ENCODE measurements at regions not wholly inside any gene's neighbourhood (a gene's known extent, or its start where the extent isn't known, plus 50 kb on each side); places are given as distances from the start of the nearest gene placed in this dataset.
"Not testable (repeated sequence)": the region's sequence is repeated elsewhere in the genome, so short reads cannot be mapped to it uniquely, and the experiment has no call there.

GRCh38 chr10:25820472-25820871 is 113.6 kb upstream of the MYO3A start:
- no peaks in the 10 kb centered on the region for H3K36me3 ChIP-seq (ENCODE audit: insufficient read depth, low read length)
- H3K27me3 ChIP-seq (ENCODE audit: insufficient read depth, low read length), result no peaks in the 10 kb centered on the region
- peak overlapping the region; percentile 57 for H2AFZ ChIP-seq (ENCODE audit: low read depth, low read length)
- H3K4me3 ChIP-seq (ENCODE audit: low read length), result no peak overlapping the region
- no peaks in the 10 kb centered on the region for H3K9me3 ChIP-seq (ENCODE audit: low read length)
- H3K4me1 ChIP-seq (ENCODE audit: insufficient read depth, low read length), result peaks cover 44% of the 10 kb centered on the region

GRCh38 chr10:25820874-25821273 is 113.2 kb upstream of the MYO3A start:
- H3K27me3 ChIP-seq (ENCODE audit: insufficient read depth, low read length), result no peaks in the 10 kb centered on the region
- no peaks in the 10 kb centered on the region for H3K36me3 ChIP-seq (ENCODE audit: insufficient read depth, low read length)
- H2AFZ ChIP-seq (ENCODE audit: low read depth, low read length), result peak overlapping the region; percentile 57
- H3K4me3 ChIP-seq (ENCODE audit: low read length), result no peak overlapping the region
- H3K4me1 ChIP-seq (ENCODE audit: insufficient read depth, low read length), result peaks cover 40% of the 10 kb centered on the region
- H3K9me3 ChIP-seq (ENCODE audit: low read length), result no peaks in the 10 kb centered on the region

- Histone ChIP-seq H3K36me3 (ENCODE audit: insufficient read depth, low read length) (no peaks in the 10 kb centered on the region), H3K9me3 (ENCODE audit: low read length) (no peaks in the 10 kb centered on the region), H2AFZ (ENCODE audit: low read depth, low read length) (no peak overlapping the region), H3K4me1 (ENCODE audit: insufficient read depth, low read length) (peaks cover 10% of the 10 kb centered on the region), H3K27me3 (ENCODE audit: insufficient read depth, low read length) (no peaks in the 10 kb centered on the region), H3K4me3 (ENCODE audit: low read length) (no peak overlapping the region)
These were observed 110.0 kb upstream of the MYO3A start for GRCh38 chr10:25824050-25824449.

- no peak overlapping the region for H3K4me3 ChIP-seq (ENCODE audit: low read length)
- H3K27me3 ChIP-seq (ENCODE audit: insufficient read depth, low read length), result no peaks in the 10 kb centered on the region
- H3K9me3 ChIP-seq (ENCODE audit: low read length), result no peaks in the 10 kb centered on the region
- H3K4me1 ChIP-seq (ENCODE audit: insufficient read depth, low read length), result peaks cover 20% of the 10 kb centered on the region
- peak overlapping the region; percentile 29 for H2AFZ ChIP-seq (ENCODE audit: low read depth, low read length)
- no peaks in the 10 kb centered on the region for H3K36me3 ChIP-seq (ENCODE audit: insufficient read depth, low read length)
These were observed 105.6 kb upstream of the MYO3A start for GRCh38 chr10:25828475-25828874.

GRCh38 chr10:25831080-25831479 is 102.9 kb upstream of the MYO3A start:
- H3K36me3 ChIP-seq (ENCODE audit: insufficient read depth, low read length), result no peaks in the 10 kb centered on the region
- H2AFZ ChIP-seq (ENCODE audit: low read depth, low read length), result no peak overlapping the region

GRCh38 chr10:25839683-25840082 is 94.3 kb upstream of the MYO3A start:
- Histone ChIP-seq H2AFZ (ENCODE audit: low read depth, low read length) (no peak overlapping the region), H3K4me3 (ENCODE audit: low read length) (no peak overlapping the region)

More at GRCh38 chr10:25831080-25831479, 102.9 kb upstream of the MYO3A start:
- H3K9me3 ChIP-seq (ENCODE audit: low read length), result no peaks in the 10 kb centered on the region
- H3K27me3 ChIP-seq (ENCODE audit: insufficient read depth, low read length), result no peaks in the 10 kb centered on the region
- no peak overlapping the region for H3K4me3 ChIP-seq (ENCODE audit: low read length)
- H3K4me1 ChIP-seq (ENCODE audit: insufficient read depth, low read length), result peaks cover 20% of the 10 kb centered on the region

GRCh38 chr10:25840875-25841274 is 93.2 kb upstream of the MYO3A start:
- not testable (repeated sequence) for H3K9me3 ChIP-seq (ENCODE audit: low read length); H3K27me3 ChIP-seq (ENCODE audit: insufficient read depth, low read length); H3K36me3 ChIP-seq (ENCODE audit: insufficient read depth, low read length); H2AFZ ChIP-seq (ENCODE audit: low read depth, low read length); H3K4me1 ChIP-seq (ENCODE audit: insufficient read depth, low read length); H3K4me3 ChIP-seq (ENCODE audit: low read length)

More at GRCh38 chr10:25839683-25840082, 94.3 kb upstream of the MYO3A start:
- no peaks in the 10 kb centered on the region for H3K4me1 ChIP-seq (ENCODE audit: insufficient read depth, low read length)
- no peaks in the 10 kb centered on the region for H3K36me3 ChIP-seq (ENCODE audit: insufficient read depth, low read length)
- no peaks in the 10 kb centered on the region for H3K9me3 ChIP-seq (ENCODE audit: low read length)
- no peaks in the 10 kb centered on the region for H3K27me3 ChIP-seq (ENCODE audit: insufficient read depth, low read length)

GRCh38 chr10:25842146-25842545 is 91.9 kb upstream of the MYO3A start:
- Histone ChIP-seq H3K4me1 (ENCODE audit: insufficient read depth, low read length) (no peaks in the 10 kb centered on the region), H3K27me3 (ENCODE audit: insufficient read depth, low read length) (no peaks in the 10 kb centered on the region), H2AFZ (ENCODE audit: low read depth, low read length) (no peak overlapping the region), H3K4me3 (ENCODE audit: low read length) (no peak overlapping the region), H3K36me3 (ENCODE audit: insufficient read depth, low read length) (no peaks in the 10 kb centered on the region), H3K9me3 (ENCODE audit: low read length) (no peaks in the 10 kb centered on the region)

- Histone ChIP-seq H3K36me3 (ENCODE audit: insufficient read depth, low read length) (no peaks in the 10 kb centered on the region), H3K9me3 (ENCODE audit: low read length) (peaks cover 2% of the 10 kb centered on the region), H3K27me3 (ENCODE audit: insufficient read depth, low read length) (no peaks in the 10 kb centered on the region), H3K4me1 (ENCODE audit: insufficient read depth, low read length) (no peaks in the 10 kb centered on the region), H3K4me3 (ENCODE audit: low read length) (no peak overlapping the region), H2AFZ (ENCODE audit: low read depth, low read length) (no peak overlapping the region)
These were observed 90.4 kb upstream of the MYO3A start for GRCh38 chr10:25843551-25844170.

- H3K36me3 ChIP-seq (ENCODE audit: insufficient read depth, low read length); H3K27me3 ChIP-seq (ENCODE audit: insufficient read depth, low read length); H3K9me3 ChIP-seq (ENCODE audit: low read length); H2AFZ ChIP-seq (ENCODE audit: low read depth, low read length); H3K4me3 ChIP-seq (ENCODE audit: low read length); H3K4me1 ChIP-seq (ENCODE audit: insufficient read depth, low read length): not testable (repeated sequence)
These were observed 89.3 kb upstream of the MYO3A start for GRCh38 chr10:25844716-25845115.

GRCh38 chr10:25849268-25849667 is 84.8 kb upstream of the MYO3A start:
- Histone ChIP-seq H3K36me3 (ENCODE audit: insufficient read depth, low read length) (no peaks in the 10 kb centered on the region), H3K9me3 (ENCODE audit: low read length) (peaks cover 2% of the 10 kb centered on the region), H3K27me3 (ENCODE audit: insufficient read depth, low read length) (no peaks in the 10 kb centered on the region), H2AFZ (ENCODE audit: low read depth, low read length) (no peak overlapping the region), H3K4me3 (ENCODE audit: low read length) (no peak overlapping the region), H3K4me1 (ENCODE audit: insufficient read depth, low read length) (peaks cover 13% of the 10 kb centered on the region)

GRCh38 chr10:25849988-25850387 is 84.0 kb upstream of the MYO3A start:
- Histone ChIP-seq H3K4me3 (ENCODE audit: low read length) (no peak overlapping the region), H3K9me3 (ENCODE audit: low read length) (peaks cover 2% of the 10 kb centered on the region), H3K27me3 (ENCODE audit: insufficient read depth, low read length) (no peaks in the 10 kb centered on the region), H3K36me3 (ENCODE audit: insufficient read depth, low read length) (no peaks in the 10 kb centered on the region), H3K4me1 (ENCODE audit: insufficient read depth, low read length) (peaks cover 13% of the 10 kb centered on the region), H2AFZ (ENCODE audit: low read depth, low read length) (peak overlapping the region; percentile 36)

- Histone ChIP-seq H2AFZ (ENCODE audit: low read depth, low read length) (no peak overlapping the region), H3K4me1 (ENCODE audit: insufficient read depth, low read length) (peaks cover 13% of the 10 kb centered on the region), H3K9me3 (ENCODE audit: low read length) (peaks cover 2% of the 10 kb centered on the region), H3K27me3 (ENCODE audit: insufficient read depth, low read length) (no peaks in the 10 kb centered on the region), H3K4me3 (ENCODE audit: low read length) (no peak overlapping the region), H3K36me3 (ENCODE audit: insufficient read depth, low read length) (no peaks in the 10 kb centered on the region)
These were observed 82.5 kb upstream of the MYO3A start for GRCh38 chr10:25851548-25851947.

- Histone ChIP-seq H2AFZ (ENCODE audit: low read depth, low read length) (no peak overlapping the region), H3K36me3 (ENCODE audit: insufficient read depth, low read length) (no peaks in the 10 kb centered on the region), H3K27me3 (ENCODE audit: insufficient read depth, low read length) (no peaks in the 10 kb centered on the region), H3K4me1 (ENCODE audit: insufficient read depth, low read length) (peaks cover 13% of the 10 kb centered on the region), H3K9me3 (ENCODE audit: low read length) (peaks cover 2% of the 10 kb centered on the region), H3K4me3 (ENCODE audit: low read length) (no peak overlapping the region)
These were observed 81.6 kb upstream of the MYO3A start for GRCh38 chr10:25852364-25852941.
